ENCODE measurements at regions not wholly inside any gene's neighbourhood (a gene's known extent, or its start where the extent isn't known, plus 50 kb on each side); places are given as distances from the start of the nearest gene placed in this dataset.

DNA sequence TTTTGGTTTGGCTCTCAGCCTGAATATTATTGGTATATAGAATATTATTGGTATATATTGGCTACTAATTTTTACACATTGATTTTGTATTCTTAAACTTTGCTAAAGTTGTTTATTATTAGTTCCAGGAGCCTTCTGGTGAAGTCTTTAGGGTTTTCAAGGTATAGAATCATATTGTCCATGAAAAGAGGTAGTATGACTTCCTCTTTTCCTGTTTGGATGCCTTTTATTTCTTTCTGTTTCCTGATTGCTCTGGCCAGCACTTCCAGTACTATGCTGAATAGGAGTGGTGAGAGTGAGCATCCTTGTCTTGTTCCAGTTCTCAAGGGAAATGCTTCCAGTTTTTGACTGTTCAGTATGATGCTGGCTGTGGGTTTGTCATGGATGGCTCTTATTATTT lies 107.3 kb upstream of the LIPC start:
- no peak for DNase-seq (ENCODE audit: low read depth, low spot score)

DNA sequence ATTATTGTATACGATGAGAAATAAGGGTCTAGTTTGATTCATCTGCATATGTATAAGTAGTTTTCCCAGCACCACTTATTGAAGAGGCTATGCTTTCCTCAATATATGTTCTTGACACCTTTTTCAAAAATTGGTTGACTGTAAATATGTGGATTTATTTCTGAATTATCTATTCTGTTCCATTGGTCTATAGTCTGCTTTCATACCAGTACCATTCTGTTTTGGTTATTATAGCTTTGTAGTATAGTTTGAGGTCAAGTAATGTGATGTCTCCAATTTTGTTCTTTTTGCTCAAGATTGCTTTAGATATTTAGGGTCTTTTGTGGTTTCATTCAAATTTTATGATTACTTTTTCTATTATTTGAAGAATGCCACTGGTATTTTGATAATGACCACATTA lies 103.8 kb upstream of the LIPC start:
- DNase-seq (ENCODE audit: low read depth, low spot score), result no peak

DNA sequence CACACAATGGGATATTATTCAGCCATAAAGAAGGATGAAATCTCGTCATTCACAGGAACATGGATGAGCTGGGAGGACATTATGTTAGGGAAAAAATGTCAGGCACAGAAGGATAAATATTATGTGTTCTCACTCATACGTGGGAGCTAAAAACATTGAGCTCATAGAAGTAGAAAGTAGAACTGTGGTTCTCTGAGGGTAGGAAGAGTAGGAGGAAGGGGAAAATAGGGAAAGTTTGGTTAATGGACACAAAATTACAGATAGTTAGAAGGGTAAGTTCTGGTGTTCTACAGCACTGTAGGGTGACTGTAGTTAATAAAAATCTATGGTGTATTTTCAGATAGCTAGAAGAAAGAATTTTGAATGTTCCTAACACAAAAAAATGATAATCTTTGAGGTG lies 102.6 kb upstream of the LIPC start:
- DNase-seq (ENCODE audit: low read depth, low spot score), result no peak

DNA sequence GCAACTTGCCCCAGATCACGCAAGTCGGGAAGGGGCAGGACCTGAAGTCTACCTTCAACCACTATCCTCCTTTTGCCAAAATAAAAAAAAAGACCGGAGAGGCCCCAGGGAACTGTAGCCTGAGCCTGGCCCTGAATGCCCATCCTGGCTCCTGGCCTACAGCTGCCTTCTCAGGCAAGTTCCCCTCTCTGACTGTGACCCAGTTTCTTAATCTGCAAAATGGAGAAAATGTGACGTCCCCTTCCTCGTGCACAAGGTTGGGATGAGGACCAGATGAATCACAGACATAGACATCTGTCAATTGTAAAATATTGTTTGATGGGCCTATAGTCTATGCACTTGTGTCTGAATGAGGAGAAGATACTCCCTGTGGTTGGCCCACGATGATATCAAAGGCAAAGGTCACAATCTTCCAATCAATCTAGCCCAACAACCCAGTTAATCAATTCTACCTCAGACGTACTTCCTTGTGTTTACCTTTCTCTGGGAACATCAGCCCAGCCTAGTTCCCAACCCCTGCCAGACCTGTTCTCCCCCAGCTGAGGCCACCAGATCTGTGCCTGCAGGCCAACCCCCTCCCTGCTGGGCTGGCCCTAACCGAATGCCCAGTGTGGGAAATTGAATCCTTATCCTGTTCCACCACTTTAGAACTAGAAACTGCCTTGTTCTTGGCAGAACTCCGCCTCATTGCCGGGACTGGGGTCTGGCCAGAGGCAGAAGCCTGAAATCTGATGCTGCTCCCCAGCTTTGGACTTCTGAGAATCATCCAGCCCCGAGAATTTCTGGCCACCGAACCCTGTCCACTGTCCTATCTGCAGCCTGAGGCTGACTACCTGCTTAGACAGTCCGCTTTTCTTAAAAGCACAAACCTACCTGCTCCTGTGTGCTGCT lies 101.8 kb upstream of the LIPC start:
- no peak for DNase-seq (ENCODE audit: low read depth, low spot score)

DNA sequence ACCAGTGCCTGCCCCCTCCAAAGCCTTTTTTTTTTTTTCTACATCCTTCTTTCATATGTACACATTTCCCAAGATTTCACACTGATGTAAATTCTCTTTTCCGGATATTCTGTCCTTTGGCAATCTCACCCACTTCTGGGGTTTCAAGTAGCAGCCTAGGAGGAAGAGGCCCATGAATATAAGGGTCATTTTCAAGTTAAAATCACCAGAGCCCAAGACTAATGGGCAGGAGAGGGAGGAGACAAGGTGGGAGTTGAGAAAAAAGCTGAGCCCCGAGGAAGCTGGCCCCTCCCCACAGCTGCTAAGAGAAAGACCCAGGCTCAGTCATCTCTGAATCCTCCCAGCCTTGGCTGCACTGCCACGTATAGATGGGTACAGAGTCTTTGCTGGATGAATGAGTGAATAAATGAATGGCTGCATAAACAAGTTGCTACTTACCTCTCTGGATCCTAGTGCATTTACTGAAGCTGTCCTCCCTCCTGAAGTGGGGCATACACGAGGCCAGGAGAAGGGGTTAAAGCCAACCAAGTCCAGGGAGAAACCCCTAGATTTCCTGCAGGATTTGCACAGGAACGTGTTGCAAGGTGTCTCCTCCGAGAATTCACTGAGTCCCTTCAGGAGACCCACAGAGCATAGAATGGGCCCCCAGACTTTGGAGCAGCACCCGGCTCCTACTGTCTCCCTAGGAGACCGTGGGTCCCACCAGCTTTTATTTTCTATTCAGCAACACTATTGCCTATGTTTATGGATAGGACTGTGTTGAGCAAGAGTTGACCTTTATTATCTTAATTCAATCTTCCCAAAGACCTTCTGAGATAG lies 100.8 kb upstream of the LIPC start:
- no peak for DNase-seq (ENCODE audit: low read depth, low spot score)

DNA sequence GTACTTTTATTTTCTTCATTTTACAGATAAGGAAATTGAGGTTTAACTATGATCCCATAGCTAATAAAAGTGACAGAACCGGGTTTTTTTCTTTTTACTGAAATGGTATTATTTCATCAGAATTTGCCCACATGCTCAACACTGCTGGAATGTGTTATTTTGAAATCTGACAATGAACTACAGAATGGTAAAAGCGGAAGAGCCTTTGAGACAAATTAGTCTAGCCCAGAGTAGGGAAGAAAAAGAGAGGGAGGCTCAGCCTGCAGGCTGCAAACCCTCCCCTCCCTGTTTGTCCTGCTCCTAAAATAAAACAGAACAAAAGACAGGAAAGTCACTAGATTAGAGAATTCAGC lies 100.3 kb upstream of the LIPC start:
- no peak for DNase-seq (ENCODE audit: low read depth, low spot score)

DNA sequence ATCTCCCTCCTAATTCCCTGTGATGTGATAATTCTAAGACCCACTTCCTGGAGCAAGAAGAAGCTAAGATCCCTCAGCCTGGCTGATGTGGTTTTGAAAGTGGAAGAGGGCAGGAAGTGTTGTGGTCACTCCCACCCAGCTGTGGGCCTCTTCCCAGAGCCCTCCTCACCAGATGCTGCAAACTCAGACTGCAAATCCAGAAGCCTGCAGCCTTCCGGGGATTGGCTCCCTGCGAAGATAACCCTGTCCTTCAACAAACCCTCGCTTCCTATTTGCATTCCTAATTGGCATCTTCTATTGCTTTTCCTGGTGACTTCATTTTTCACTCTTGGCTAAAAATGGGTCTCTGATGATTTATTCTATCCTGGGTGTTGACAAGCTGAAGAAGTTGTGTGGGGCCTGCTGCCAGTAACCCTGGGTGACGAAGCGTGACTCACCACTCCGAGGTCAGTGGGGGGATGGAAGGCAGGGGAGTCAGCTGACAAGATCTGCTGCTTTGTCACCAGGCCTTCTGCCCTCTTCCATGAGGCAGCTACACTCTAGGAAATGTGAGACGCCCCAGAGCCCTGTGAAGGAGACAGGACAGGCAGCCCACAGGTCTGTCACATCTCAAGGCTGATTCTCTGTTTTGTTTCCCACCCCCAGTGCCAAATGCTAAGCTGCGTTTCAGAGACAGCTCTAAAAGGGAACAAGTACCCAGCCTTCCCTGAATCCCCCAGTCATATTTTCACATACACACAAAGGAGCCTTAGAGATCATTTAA lies 99.7 kb upstream of the LIPC start:
- DNase-seq (ENCODE audit: low read depth, low spot score), result peak; percentile 96

DNA sequence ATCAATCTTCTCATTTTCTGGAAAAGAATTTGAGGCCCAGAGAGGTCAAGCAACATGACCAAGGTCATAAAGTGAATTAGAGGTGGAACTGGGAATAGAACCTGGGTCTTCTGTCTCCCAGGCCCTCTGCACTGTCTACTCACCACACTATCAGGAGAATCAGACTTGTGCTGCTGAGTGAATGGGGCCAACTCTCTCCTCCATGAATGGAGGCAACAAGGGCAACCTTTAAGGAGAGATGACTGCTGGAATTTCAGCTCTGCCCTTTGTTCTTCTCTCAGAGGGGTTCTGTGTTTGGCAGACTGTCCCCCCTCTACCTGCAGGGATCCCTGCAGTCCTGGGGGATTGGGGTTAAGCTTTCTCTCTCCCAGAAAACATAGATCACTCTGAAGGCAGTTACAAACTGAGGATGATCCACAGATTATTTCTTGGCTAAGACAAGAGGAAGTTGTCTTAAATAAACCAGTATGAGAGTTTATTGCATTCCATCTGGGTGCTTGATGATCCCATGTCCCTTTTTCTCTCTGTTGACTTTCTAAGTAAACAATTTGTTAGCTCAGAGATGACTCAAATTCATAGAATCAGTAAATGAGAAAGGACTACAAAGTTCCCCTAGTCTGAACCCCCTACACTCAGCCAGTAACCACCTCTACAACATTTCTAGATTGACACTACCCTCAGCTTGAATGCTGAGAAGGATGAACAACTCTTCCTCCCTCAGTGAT lies 99.0 kb upstream of the LIPC start:
- no peak for DNase-seq (ENCODE audit: low read depth, low spot score)

DNA sequence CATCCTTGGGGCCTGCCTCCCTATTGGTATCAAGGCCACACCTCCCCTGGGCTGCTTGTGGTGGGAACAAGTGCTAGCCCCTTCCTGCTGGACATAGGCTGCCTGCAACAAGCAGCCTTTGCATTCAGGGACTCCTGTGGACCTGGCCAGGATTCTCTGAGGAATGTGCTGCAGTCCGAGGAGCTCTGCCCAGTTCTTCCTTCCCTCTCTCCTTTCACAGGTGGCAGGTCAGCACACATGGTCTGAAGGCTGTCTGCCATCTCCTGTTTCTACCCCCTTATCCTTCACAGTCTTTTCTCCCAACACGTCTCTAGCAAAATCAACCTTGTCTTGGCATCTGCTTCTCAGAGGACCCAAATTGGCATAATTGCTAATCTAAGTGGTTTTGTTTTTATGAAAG lies 97.0 kb upstream of the LIPC start:
- no peak for DNase-seq (ENCODE audit: low read depth, low spot score)

DNA sequence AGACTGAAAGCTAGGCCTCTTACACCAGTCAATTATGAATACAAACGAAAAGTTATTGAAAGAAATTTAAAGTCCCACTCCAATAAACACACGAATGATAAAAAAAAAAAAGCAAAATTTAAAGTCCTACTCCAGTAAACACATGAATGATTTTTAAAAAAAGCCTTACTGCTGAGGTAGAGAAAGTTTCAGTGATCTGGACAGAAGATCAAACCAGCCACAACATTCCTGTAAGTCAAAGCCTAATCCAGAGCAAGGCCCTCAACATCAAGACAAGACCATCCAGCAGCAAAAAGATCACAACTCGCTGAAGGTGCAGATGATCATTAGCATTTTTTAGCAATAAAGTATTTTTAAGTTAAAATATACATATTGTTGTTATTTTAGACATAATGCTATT lies 95.6 kb upstream of the LIPC start:
- no peak for DNase-seq (ENCODE audit: low read depth, low spot score)

DNA sequence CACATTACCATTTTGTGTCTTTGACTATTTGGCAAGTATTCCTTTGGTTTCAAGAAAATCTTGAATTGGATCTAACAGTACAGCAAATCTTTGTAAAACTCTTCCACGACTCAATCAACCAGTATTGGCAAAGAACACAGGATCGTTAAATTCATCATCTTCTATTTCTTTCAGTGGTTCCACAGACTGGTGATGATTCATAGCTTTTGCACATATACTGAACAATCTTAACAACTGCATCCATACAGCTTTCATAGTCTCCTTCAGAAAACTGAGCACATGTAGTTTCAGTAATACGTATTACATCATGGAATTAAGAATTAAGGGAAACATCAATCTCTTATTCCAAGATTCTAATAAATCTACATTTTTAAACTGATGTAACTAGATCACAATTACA lies 91.6 kb upstream of the LIPC start:
- no peak for DNase-seq (ENCODE audit: low read depth, low spot score)

DNA sequence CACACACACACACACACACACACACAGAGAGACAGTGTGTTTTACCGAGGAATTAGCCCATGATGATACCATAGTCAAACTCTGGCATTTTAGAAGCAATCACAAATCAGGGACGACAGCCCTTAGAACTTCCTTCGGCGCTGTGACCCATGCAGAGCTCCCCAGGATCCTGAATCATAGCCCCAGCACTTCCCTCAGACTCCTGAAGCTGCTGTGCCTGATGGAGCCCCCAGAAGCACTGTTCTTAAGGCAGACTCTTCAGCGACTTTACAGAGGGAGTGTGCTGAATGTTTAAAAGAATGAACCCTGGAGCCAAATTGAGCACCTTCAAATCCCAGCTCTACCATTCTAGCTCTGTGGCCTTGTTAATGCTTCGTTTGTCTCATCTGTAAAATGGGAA lies 89.3 kb upstream of the LIPC start:
- no peak for DNase-seq (ENCODE audit: low read depth, low spot score)

DNA sequence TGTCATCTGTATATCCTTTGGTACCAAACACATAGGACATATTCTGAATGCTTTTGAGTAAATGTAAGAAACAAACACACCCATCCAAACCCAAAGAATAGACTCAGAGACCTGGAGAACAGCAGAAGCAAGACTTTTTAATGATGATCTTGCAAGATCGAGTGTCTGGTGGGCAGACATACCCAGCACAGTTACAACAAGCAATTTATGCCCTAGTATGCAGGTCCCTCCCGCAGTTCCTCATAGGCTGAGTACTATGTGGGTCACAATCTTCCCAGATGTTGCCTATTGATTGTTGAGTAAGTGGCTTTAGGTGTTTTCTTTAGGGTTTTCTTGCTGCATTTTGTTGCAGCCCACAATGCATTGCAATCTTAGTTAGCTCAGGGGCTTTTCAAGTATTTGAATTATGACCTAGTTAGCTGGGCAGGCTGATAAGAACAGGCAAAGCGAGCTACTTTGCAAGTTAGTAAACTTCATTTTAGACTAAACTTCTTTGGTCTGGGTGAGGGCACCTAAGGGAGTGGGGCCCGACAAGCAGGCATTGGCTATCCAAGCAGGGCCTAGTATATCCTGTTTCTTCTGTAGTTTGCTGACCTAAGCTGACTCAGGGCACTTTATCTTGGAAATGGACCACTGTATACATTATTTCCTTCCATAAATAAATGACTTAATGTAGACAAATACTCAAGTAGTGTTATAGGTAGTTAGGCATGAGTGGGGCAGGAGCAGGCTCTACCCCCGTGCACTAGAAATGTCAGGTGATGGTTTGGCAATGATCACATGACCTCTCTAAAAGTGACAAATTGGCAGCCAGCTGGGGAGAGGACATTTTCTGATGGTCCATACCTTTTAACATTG lies 87.3 kb upstream of the LIPC start:
- no peak for DNase-seq (ENCODE audit: low read depth, low spot score)

DNA sequence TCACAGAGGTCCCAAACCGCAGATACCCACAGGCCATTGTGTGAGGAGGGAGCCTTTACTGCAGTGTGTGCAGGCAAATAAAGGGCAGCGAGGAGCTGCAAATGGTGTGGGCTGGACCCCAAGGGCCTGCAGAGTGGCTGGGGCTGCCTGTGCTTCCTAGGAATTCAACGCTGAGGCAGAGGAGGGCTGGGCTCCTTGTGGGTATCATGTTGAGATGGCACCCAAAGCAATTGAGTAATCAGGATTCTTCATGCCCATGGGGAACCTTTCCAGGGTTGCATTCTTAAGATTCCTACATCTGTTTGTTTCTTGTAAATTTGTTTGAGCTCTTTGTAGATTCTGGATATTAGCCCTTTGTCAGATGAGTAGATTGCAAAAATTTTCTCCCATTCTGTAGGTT lies 85.4 kb upstream of the LIPC start:
- no peak for DNase-seq (ENCODE audit: low read depth, low spot score)

DNA sequence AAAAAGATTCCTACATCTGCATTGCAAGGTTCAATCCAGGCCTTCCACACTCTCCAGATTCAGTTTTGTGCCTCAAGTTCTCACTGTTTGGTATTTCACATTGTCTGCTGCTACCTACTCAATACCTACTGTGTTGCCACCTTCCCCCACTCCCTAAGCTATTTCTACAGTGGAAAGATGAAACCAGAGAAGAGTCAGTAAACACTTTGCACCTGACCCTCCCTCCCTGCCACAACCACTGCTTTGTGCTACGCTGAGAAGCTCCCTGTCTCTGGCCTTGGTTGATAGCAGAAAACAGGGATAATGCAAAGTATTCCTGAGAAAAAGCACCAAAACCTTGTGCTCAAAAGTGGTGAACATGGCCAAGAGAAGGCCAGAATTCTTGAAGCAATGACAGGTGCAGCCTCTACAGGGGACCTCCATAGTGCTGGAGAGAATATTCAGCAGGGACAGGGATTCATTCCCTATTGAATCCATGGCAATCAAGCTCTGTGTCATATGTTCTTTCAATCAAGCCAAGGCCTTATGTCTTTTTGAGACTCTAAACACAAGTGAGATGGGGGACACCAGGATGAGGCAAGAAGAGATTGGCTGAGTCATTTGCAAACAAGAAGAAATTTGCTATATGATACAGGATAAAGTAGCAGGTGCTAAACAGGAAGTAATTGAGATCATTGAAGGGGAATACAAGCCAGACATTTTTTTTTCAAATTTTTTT lies 83.5 kb upstream of the LIPC start:
- no peak for DNase-seq (ENCODE audit: low read depth, low spot score)

DNA sequence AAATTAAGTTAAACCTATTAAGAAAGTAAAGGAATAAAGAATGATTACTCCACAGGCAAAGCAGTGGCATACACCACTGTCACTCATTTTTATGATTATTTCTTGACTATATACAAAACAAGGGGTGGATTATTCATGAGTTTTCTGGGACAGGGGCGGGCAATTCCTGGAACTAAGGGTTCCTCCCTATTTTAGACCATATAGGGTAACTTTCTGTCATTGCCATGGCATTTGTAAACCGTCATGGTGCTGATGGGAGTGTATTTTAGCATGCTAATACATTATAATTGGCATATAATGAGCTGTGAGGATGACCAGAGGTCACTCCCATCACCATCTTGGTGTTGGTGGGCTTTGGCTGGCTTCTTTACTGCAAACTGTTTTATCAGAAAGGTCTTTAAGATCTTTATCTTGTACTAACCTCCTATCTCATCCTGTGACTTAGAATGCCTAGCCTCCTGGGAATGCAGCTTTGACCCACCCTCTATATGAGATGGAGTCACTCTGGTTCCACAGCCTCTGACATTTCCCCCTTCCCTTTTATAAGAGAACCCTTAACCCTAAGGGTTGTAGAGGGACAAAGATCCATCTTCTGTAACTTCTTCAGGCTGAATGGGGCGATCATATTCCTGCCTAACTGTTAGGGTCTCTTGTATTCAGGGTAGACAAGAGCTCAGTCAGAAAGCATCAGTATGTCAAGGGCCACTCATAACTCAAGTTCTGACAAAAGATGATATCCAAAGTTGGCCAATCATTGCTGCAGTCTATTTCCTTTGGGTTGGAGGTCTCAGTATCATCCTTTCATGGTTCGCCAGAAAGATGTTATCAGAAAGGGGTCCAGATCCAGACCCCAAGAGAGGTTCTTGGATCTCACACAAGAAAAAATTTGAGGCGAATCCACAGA lies 79.5 kb upstream of the LIPC start:
- no peak for DNase-seq (ENCODE audit: low read depth, low spot score)

DNA sequence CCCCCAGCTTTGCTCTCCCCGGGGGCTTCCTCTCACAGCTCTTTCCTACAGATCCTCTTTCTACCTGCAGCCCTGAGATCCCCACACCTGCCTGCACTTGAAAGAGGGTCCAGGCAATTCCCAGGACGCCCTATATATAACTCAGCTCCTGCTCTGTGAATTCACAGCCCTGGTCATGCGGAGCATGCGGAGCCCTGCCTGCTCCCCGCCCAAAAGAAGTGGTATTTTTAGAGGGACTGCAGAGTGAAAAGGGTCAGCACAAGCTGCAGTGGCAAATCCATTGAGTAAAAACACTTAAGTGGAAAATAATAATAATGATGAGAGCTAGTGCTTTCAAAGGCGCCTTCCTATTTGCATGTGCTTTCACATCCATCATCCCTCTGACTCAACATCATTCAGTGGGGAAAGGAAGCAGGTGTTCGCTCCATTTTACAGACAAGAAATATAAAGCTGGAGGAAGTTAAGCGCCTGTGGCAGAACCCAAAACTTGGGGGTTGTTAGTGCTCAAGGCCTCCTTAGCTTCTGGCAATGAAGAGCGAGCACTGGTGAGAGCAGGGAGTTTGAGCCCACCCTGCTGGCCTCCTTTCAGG lies 76.3 kb upstream of the LIPC start:
- no peak for DNase-seq (ENCODE audit: low read depth, low spot score)

DNA sequence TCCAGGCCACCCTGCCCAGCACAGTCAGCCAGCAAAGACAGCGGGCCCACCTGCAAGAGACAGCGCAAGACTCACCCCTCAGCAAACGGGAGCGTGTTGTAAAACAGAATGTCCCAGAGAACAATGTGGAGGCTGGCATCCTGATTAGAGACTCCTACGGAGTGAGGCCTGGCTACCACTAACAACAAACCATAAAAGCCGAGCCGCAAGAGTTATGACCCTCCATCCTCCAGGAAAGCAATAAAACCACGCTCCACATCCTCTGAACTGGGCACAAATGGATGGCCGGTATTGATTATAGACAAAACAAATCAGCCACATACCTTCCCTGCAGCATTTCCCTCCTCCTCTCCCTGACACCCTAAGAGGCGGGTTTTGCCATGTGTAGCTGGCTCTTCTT lies 75.8 kb upstream of the LIPC start:
- DNase-seq (ENCODE audit: low read depth, low spot score), result no peak
